ENCODE measurements at regions not wholly inside any gene's neighbourhood (a gene's known extent, or its start where the extent isn't known, plus 50 kb on each side); places are given as distances from the start of the nearest gene placed in this dataset.
"Not testable (repeated sequence)": the region's sequence is repeated elsewhere in the genome, so short reads cannot be mapped to it uniquely, and the experiment has no call there.

GRCh38 chr11:48649064-48649463, 160.5 kb downstream of the OR4A47 start:
- H3K27ac Mint-ChIP-seq; H3K4me3 Mint-ChIP-seq; H3K36me3 Mint-ChIP-seq (ENCODE audit: low read depth); H3K27me3 Mint-ChIP-seq (ENCODE audit: insufficient read depth); H3K4me1 Mint-ChIP-seq (ENCODE audit: low read depth); DNase-seq (ENCODE audit: low spot score); intact Hi-C loops (cut with micrococcal nuclease): not testable (repeated sequence)
- H3K9me3 Mint-ChIP-seq: peaks cover 52% of the 10 kb centered on the region

DNA sequence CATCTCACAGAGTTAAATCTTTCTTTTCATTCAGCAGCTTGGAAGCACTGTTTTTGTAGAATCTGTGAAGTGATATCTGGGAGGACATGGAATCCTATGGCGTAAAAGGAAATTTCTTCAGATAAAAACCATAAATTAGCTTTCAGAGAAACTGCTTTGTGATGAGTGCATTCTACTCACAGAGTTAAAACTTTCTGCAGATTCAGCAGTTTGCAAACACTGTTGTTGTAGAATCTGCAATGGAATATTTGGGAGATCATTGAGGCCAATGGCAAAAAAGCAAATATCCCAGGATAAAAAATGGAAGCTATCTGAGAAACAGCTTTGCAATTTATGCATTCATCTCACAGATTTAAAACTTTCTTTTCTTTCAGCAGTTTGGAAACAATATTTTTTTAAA, 180.6 kb downstream of the OR4A47 start:
- no peak overlapping the region for H3K27ac Mint-ChIP-seq
- no peak overlapping the region for H3K4me3 Mint-ChIP-seq
- no peaks in the 10 kb centered on the region for H3K27me3 Mint-ChIP-seq (ENCODE audit: insufficient read depth)
- intact Hi-C loops (cut with micrococcal nuclease): no loop called here
- H3K9me3 Mint-ChIP-seq: peaks cover 34% of the 10 kb centered on the region
- no peaks in the 10 kb centered on the region for H3K4me1 Mint-ChIP-seq (ENCODE audit: low read depth)
- no peak for DNase-seq (ENCODE audit: low spot score)
- peaks cover 2% of the 10 kb centered on the region for H3K36me3 Mint-ChIP-seq (ENCODE audit: low read depth)

DNA sequence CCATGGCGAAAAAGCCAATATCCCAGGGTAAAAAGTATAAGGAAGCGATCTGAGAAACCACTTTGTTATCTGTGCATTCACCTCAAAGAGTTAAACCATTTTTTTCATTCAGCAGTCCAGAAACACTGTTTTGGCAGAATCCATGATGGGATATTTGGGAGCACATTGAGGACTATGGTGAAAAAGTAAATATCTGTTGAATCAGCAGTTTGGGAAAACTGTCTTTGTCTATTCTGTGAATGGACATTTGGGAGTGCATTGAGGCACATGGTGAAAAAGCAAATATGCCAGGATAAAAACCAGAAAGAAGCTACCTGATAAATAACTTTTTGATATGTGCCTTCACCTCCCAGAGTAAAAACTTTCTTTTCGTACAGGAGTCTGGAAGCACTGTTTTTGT, 187.4 kb downstream of the OR4A47 start:
- H3K4me3 Mint-ChIP-seq: no peak overlapping the region
- H3K4me1 Mint-ChIP-seq (ENCODE audit: low read depth): no peaks in the 10 kb centered on the region
- no peak for DNase-seq (ENCODE audit: low spot score)
- no peaks in the 10 kb centered on the region for H3K27me3 Mint-ChIP-seq (ENCODE audit: insufficient read depth)
- no peak overlapping the region for H3K27ac Mint-ChIP-seq
- intact Hi-C loops (cut with micrococcal nuclease): no loop called here
- H3K36me3 Mint-ChIP-seq (ENCODE audit: low read depth): peaks cover 2% of the 10 kb centered on the region
- H3K9me3 Mint-ChIP-seq: peaks cover 56% of the 10 kb centered on the region

DNA sequence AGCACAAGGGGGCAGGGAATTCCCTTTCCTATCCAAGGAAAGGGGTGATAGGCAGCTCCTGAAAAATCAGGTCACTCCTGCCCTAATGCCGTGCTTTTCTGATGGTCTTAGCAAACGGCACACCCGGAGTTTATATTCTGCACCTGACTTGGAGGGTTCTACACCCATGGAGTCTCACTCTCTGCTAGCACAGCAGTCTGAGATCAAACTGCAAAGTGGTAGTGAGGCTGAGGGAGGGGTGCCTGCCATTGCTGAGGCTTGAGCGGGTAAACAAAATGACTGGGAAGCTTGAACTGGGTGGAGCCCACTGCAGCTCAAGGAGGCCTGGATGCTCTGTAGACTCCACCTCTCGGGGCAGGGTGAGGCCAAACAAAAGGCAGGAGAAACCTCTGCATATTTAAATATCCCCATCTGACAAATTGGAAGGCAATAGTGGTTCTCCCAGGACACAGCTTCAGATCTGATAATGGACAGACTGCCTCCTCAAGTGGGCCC, 194.7 kb downstream of the OR4A47 start:
- Mint-ChIP-seq H3K36me3 (ENCODE audit: low read depth) (no peaks in the 10 kb centered on the region), H3K27me3 (ENCODE audit: insufficient read depth) (no peaks in the 10 kb centered on the region), H3K9me3 (peaks cover 49% of the 10 kb centered on the region), H3K4me3 (no peak overlapping the region), H3K4me1 (ENCODE audit: low read depth) (no peaks in the 10 kb centered on the region), H3K27ac (no peak overlapping the region)
- intact Hi-C loops (cut with micrococcal nuclease): no loop called here
- no peak for DNase-seq (ENCODE audit: low spot score)

GRCh38 chr11:48729503-48729902, 240.9 kb downstream of the OR4A47 start:
- intact Hi-C loops (cut with micrococcal nuclease); H3K27me3 Mint-ChIP-seq (ENCODE audit: insufficient read depth); H3K4me1 Mint-ChIP-seq (ENCODE audit: low read depth); DNase-seq (ENCODE audit: low spot score); H3K27ac Mint-ChIP-seq; H3K4me3 Mint-ChIP-seq; H3K36me3 Mint-ChIP-seq (ENCODE audit: low read depth): not testable (repeated sequence)
- peaks cover 33% of the 10 kb centered on the region for H3K9me3 Mint-ChIP-seq

GRCh38 chr11:48750081-48750480, 233.6 kb downstream of the TRIM51G start:
- intact Hi-C loops (cut with micrococcal nuclease); H3K4me3 Mint-ChIP-seq; DNase-seq (ENCODE audit: low spot score); H3K4me1 Mint-ChIP-seq (ENCODE audit: low read depth); H3K27me3 Mint-ChIP-seq (ENCODE audit: insufficient read depth); H3K36me3 Mint-ChIP-seq (ENCODE audit: low read depth); H3K27ac Mint-ChIP-seq: not testable (repeated sequence)
- H3K9me3 Mint-ChIP-seq: peaks cover 20% of the 10 kb centered on the region
